Muscle of leg (tissue), 3 donors: ENCODE measurements at regions not wholly inside any gene's neighbourhood (a gene's known extent, or its start where the extent isn't known, plus 50 kb on each side); places are given as distances from the start of the nearest gene placed in this dataset.
A peak's percentile ranks its signal among the peaks of the same experiment; 100 is the strongest.

Experiments
- DNase-seq: peaks from one replicate; pipeline ENCODE4 v3.0.0; 2013
- H3K27ac ChIP-seq: one replicate; pipeline ENCODE4 v1.5.1; 2013; ENCODE audit warnings: mild to moderate bottlenecking, low read length, control low read depth
- H3K27me3 ChIP-seq: one replicate; pipeline ENCODE4 v1.6.1; 2013; ENCODE audit warnings: low read length; ENCODE audit not compliant: control insufficient read depth, insufficient read depth
- H3K36me3 ChIP-seq: one replicate; pipeline ENCODE4 v1.6.1; 2013; ENCODE audit warnings: low read length; ENCODE audit not compliant: control insufficient read depth, insufficient read depth
- H3K4me1 ChIP-seq: one replicate; pipeline ENCODE4 v1.6.1; 2013; ENCODE audit warnings: low read length; ENCODE audit not compliant: control insufficient read depth, insufficient read depth
- H3K4me3 ChIP-seq: one replicate; pipeline ENCODE4 v1.5.1; 2013; ENCODE audit warnings: low read length, control low read depth
- H3K9me3 ChIP-seq: replicated peaks from 2 replicates; pipeline ENCODE4 v1.6.1; 2013; ENCODE audit warnings: low read depth, low read length; ENCODE audit not compliant: control insufficient read depth
- WGBS: methylation state at CpG from one replicate; pipeline ENCODE4 v1.1.5; 2013; ENCODE audit warnings: missing lambda C conversion rate; ENCODE audit not compliant: insufficient coverage; 5-methylcytosine and 5-hydroxymethylcytosine counted together

DNA sequence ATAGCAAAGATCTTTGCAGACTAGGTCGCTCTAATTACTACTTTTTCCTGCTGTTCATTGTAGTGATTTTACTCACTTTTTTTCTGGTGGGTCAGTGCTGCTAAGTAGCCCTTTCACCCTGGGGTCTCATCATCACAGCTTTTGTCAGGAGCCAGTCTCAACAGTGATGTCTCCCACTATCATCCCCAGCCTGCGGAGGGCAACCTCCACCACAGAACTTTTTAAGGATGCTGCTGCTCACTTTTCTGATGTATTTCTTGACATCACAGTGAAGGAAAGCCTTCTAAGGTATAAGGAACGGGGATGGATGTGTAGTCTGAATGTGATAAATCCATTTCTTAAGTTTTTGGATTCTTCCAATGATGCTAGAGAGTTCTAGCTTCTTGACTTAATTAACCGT, 242.5 kb upstream of the RIOK2 start:
- Histone ChIP-seq H3K36me3 (no peaks in the 10 kb centered on the region), H3K27ac (no peak overlapping the region), H3K9me3 (no peaks in the 10 kb centered on the region), H3K27me3 (no peaks in the 10 kb centered on the region), H3K4me1 (no peaks in the 10 kb centered on the region), H3K4me3 (no peak overlapping the region)
- peak; percentile 6 for DNase-seq
- WGBS: no CpG with 5 or more reads among the region's 4 CpGs

DNA sequence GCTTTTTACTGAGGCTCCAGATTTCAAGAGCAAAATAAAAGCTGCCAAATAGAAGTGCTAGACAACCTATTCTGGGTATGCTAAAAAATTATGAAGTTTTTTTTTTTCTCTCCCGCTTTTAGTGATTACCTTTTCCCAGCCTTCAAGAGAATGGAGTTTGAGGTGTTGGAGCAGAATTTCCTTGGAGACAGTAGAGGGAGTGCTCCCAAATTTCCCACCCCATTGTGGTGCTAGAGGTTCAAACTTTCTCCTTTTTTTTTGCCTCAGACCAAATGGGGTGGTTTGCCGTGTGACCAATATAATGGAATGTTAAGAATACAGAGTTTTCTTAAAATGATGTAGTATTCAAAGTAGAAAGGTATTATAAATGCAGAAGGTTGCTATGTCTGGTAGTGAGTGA, 244.2 kb upstream of the RIOK2 start:
- no CpG with 5 or more reads among the region's 2 CpGs for WGBS
- DNase-seq: no peak

DNA sequence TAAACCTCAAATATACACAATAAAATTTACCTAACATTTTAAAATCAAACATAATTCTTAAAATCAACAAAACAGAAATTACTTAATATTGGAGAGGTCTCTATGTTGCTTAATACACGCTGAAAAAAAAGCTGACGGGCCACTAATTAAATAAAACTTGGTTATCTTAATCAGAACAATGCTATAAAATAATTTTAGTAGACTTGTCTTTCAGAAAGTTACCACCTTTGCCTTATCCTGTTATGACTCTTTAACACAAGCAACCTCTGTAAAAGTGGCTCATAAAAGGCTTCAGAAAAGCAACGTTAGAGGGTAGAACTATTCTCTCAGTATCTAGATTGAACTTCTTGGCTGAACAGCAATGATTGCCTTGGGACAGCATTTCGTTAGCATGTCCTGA, 251.0 kb upstream of the RIOK2 start:
- Histone ChIP-seq H3K27me3 (no peaks in the 10 kb centered on the region), H3K4me1 (no peaks in the 10 kb centered on the region), H3K27ac (no peak overlapping the region), H3K9me3 (no peaks in the 10 kb centered on the region), H3K36me3 (no peaks in the 10 kb centered on the region), H3K4me3 (no peak overlapping the region)
- DNase-seq: no peak
- WGBS: no CpG with 5 or more reads among the region's 4 CpGs

More for the DNA sequence above, 244.2 kb upstream of the RIOK2 start:
- Histone ChIP-seq H3K9me3 (no peaks in the 10 kb centered on the region), H3K36me3 (no peaks in the 10 kb centered on the region), H3K27me3 (no peaks in the 10 kb centered on the region), H3K4me3 (no peak overlapping the region), H3K27ac (no peak overlapping the region), H3K4me1 (no peaks in the 10 kb centered on the region)

DNA sequence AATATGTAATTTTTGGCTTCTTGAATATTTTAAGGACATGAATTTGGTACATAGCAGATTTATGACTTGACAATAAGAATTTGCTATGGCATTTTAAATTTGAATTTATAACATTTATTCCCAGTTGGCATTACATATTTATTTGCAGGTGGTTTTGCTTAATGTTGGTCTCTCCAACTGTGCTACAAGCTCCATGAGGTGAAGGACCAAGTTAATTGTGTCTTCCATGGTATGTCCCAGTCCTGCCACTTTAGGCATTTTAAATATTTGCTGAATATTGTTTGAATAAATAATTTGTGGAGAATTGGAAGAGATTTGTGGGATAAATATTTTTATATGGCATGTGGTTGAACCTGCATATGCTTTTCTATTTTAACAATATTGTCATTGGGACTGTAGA, 253.4 kb upstream of the RIOK2 start:
- Histone ChIP-seq H3K4me1 (no peaks in the 10 kb centered on the region), H3K36me3 (no peaks in the 10 kb centered on the region), H3K4me3 (no peak overlapping the region), H3K9me3 (no peaks in the 10 kb centered on the region), H3K27ac (no peak overlapping the region), H3K27me3 (no peaks in the 10 kb centered on the region)
- no peak for DNase-seq

DNA sequence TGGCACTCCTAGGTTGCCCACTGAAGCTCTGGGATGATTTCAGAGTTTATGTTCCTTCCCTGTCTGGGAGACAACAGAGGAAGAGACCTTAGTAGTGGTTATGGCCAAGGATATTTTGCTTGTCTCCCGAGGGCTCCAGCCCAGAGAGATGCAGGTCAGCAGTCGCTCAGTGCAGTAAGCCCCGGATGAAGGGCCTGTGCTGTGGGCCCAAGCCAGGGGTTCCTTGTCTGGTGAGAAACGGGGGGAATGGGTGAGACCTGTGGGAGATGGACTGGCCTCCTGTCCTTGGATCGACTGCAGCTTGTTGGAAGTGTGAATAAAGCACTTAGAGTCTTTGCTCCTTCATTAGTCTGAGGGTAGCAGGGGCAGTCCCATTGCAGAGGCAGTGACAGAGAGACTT, 260.7 kb upstream of the RIOK2 start:
- H3K9me3 ChIP-seq: peaks cover 16% of the 10 kb centered on the region
- 77% methylated on average over 5 of the region's 5 CpGs for WGBS

DNA sequence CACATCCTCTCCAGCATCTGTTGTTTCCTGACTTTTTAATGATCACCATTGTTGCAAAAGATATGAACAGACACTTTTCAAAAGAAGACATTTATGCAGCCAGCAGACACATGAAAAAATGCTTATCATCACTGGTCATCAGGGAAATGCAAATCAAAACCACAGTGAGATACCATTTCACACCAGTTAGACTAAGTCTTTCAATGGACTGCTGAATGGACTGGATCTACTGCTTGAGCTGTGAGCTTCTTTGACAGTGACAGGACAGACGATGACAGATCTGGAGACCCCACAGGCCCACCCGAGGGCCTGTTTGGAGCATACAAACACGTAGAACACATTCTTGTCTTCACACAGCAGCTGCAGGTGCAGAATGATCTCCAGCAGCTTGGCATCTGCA, 266.1 kb upstream of the RIOK2 start:
- WGBS: 57% methylated on average over 3 of the region's 3 CpGs
- Histone ChIP-seq H3K4me1 (no peaks in the 10 kb centered on the region), H3K27ac (no peak overlapping the region), H3K9me3 (peaks cover 7% of the 10 kb centered on the region), H3K4me3 (no peak overlapping the region), H3K27me3 (no peaks in the 10 kb centered on the region), H3K36me3 (no peaks in the 10 kb centered on the region)
- DNase-seq: no peak

More for the DNA sequence above, 260.7 kb upstream of the RIOK2 start:
- Histone ChIP-seq H3K36me3 (no peaks in the 10 kb centered on the region), H3K27me3 (no peaks in the 10 kb centered on the region), H3K27ac (no peak overlapping the region), H3K4me1 (no peaks in the 10 kb centered on the region), H3K4me3 (no peak overlapping the region)
- DNase-seq: no peak

DNA sequence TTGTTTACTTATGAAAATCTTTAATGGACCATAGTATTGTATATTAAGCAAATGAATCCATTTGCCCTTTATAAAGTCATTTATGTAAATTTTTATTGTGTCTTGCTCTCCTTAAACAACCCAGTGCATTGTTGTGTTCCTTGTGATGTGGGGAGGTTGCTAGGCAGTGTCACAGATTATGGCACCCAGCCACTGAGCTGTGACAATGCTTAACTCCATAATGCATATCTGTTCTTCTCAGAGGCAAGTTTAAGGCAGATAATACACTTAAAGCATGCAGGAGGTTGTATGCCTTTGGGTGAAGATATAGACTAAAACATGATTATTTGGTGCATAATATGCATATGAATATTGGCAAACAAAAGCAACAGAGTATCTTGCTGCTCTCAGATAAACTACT, 269.6 kb upstream of the RIOK2 start:
- Histone ChIP-seq H3K4me1 (no peaks in the 10 kb centered on the region), H3K9me3 (no peaks in the 10 kb centered on the region), H3K4me3 (no peak overlapping the region), H3K36me3 (no peaks in the 10 kb centered on the region), H3K27ac (no peak overlapping the region), H3K27me3 (no peaks in the 10 kb centered on the region)
- DNase-seq: peak; percentile 36

DNA sequence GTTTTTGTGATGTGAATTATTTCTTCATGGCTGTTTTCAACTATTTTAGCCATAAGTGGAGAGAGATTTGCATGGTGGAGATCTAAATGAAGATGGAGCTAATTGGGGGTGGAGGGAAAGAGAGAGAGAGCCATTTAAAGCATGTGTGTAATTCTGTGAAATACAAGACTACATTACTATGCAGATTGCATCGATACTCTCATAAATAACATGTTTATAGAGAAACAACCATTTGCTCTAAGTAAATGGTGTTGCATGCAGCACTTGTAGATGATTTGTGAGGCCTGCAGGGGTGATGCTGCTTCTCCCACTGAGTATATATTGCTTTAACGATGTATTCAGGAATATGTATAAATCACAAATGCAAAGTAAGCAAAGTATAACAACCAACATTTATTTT, 270.2 kb upstream of the RIOK2 start:
- DNase-seq: no peak
- Histone ChIP-seq H3K27ac (no peak overlapping the region), H3K36me3 (no peaks in the 10 kb centered on the region), H3K4me1 (no peaks in the 10 kb centered on the region), H3K9me3 (no peaks in the 10 kb centered on the region), H3K4me3 (no peak overlapping the region), H3K27me3 (no peaks in the 10 kb centered on the region)
- no CpG with 5 or more reads among the region's 2 CpGs for WGBS

DNA sequence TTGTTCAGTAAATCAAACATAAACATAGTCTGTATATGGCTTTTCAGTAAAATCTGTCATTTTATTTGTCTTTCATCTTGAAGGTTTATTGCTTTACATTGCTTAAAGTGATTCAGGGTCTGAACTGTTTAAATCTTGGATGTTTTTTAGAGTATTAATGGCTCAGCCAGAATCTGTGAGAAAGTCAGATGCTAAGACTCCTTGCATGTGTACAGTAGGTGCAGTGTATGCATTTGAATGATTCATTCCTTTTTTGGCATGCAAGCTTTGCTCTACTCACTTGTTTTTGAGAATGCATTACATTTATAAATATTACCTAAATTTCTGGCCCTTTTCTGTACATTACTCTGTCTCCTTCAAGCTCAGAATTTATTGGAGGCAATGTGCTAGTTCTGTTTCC, 271.0 kb upstream of the RIOK2 start:
- H3K4me3 ChIP-seq: no peak overlapping the region
- H3K9me3 ChIP-seq: no peaks in the 10 kb centered on the region
- DNase-seq: peak; percentile 42
- no peak overlapping the region for H3K27ac ChIP-seq
- no peaks in the 10 kb centered on the region for H3K4me1 ChIP-seq
- H3K27me3 ChIP-seq: no peaks in the 10 kb centered on the region
- no peaks in the 10 kb centered on the region for H3K36me3 ChIP-seq

DNA sequence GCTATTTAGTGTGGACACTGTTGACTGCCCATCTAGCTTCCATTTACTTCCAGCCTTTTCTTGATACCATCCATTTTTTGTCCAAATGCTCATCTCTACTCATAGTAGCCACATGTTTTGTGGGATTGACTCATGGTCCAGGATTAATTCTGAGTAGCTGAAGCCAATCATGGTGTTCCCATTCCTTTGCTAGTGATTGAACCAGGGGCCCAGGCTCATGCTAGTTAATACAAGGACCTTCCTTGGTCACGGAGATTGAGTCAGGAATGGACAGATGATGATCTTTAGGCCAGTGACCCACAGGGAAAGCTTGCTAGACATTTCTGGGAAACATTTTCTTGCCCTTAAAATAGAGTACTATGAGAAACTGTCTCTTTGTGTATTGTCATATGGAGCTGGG, 272.9 kb upstream of the RIOK2 start:
- no peaks in the 10 kb centered on the region for H3K9me3 ChIP-seq
- WGBS: 89% methylated on average over 1 of the region's 1 CpG
- H3K4me1 ChIP-seq: no peaks in the 10 kb centered on the region

DNA sequence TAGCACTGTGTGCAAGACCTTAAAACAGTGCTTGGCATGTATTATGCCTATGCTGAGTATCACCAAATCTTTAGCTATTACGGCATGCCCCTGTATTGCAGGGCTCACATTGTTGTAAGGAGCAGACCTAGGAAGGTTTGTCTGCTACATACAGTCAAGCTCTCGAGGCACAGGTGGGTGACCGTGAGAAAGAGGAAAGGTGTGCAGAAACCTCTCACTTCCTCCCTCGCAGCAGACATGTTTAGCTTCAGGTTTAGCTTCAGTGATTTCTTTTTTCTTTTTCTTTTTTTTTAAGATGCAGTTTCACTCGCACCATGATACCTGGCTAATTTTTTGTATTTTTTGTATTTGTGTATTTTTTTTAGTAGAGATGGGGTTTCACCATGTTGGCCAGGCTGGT, 275.8 kb upstream of the RIOK2 start:
- WGBS: no CpG with 5 or more reads among the region's 5 CpGs
- Histone ChIP-seq H3K4me3 (no peak overlapping the region), H3K9me3 (no peaks in the 10 kb centered on the region), H3K36me3 (no peaks in the 10 kb centered on the region), H3K4me1 (no peaks in the 10 kb centered on the region), H3K27ac (no peak overlapping the region), H3K27me3 (no peaks in the 10 kb centered on the region)
- no peak for DNase-seq

More for the DNA sequence above, 272.9 kb upstream of the RIOK2 start:
- no peak for DNase-seq
- no peak overlapping the region for H3K4me3 ChIP-seq
- H3K27ac ChIP-seq: no peak overlapping the region
- H3K27me3 ChIP-seq: no peaks in the 10 kb centered on the region
- no peaks in the 10 kb centered on the region for H3K36me3 ChIP-seq
